GM19238 (cell line): ENCODE measurements at regions not wholly inside any gene's neighbourhood (a gene's known extent, or its start where the extent isn't known, plus 50 kb on each side); places are given as distances from the start of the nearest gene placed in this dataset.
"Not testable (repeated sequence)": the region's sequence is repeated elsewhere in the genome, so short reads cannot be mapped to it uniquely, and the experiment has no call there.

Experiments
- DNase-seq: peaks from one replicate; pipeline ENCODE4 v3.0.0; 2011; ENCODE audit warnings: low spot score; ENCODE audit not compliant: insufficient read length

GRCh38 chr12:86712425-86712843 is 456.2 kb upstream of the MGAT4C start:
- DNase-seq, result no peak

GRCh38 chr12:86711731-86712130 is 455.5 kb upstream of the MGAT4C start:
- no peak for DNase-seq

- no peak for DNase-seq
Measured at GRCh38 chr12:86710109-86710508, 453.9 kb upstream of the MGAT4C start.

- not testable (repeated sequence) for DNase-seq
Measured at GRCh38 chr12:86709017-86709416, 452.8 kb upstream of the MGAT4C start.

GRCh38 chr12:86698641-86698980 is 442.4 kb upstream of the MGAT4C start:
- DNase-seq, result no peak

- DNase-seq, result no peak
Measured at GRCh38 chr12:86697916-86698640, 441.9 kb upstream of the MGAT4C start.

- no peak for DNase-seq
Measured at GRCh38 chr12:86683568-86684304, 427.5 kb upstream of the MGAT4C start.

GRCh38 chr12:86681060-86681459 is 424.9 kb upstream of the MGAT4C start:
- DNase-seq, result no peak

- DNase-seq, result no peak
Measured at GRCh38 chr12:86675197-86675596, 419.0 kb upstream of the MGAT4C start.

- no peak for DNase-seq
Measured at GRCh38 chr12:86670986-86671385, 414.8 kb upstream of the MGAT4C start.

GRCh38 chr12:86669010-86669409 is 412.8 kb upstream of the MGAT4C start:
- no peak for DNase-seq

GRCh38 chr12:86666316-86666715 is 410.1 kb upstream of the MGAT4C start:
- DNase-seq, result no peak

GRCh38 chr12:86663716-86664115 is 407.5 kb upstream of the MGAT4C start:
- no peak for DNase-seq

GRCh38 chr12:86663173-86663572 is 407.0 kb upstream of the MGAT4C start:
- no peak for DNase-seq

- no peak for DNase-seq
Measured at GRCh38 chr12:86662464-86662863, 406.3 kb upstream of the MGAT4C start.

GRCh38 chr12:86660488-86661147 is 404.4 kb upstream of the MGAT4C start:
- DNase-seq, result no peak

GRCh38 chr12:86659985-86660384 is 403.8 kb upstream of the MGAT4C start:
- DNase-seq, result no peak

GRCh38 chr12:86658303-86658702 is 402.1 kb upstream of the MGAT4C start:
- no peak for DNase-seq

GRCh38 chr12:86647800-86648199 is 391.6 kb upstream of the MGAT4C start:
- no peak for DNase-seq

GRCh38 chr12:86634456-86635410 is 378.5 kb upstream of the MGAT4C start:
- DNase-seq, result no peak

GRCh38 chr12:86627001-86627400 is 370.8 kb upstream of the MGAT4C start:
- no peak for DNase-seq
